Neural progenitor cell (in vitro differentiated cells): ENCODE measurements at regions not wholly inside any gene's neighbourhood (a gene's known extent, or its start where the extent isn't known, plus 50 kb on each side); places are given as distances from the start of the nearest gene placed in this dataset.
A peak's percentile ranks its signal among the peaks of the same experiment; 100 is the strongest.

Source experiments
- DNase-seq: peaks from one replicate; pipeline ENCODE4 v3.0.0-alpha.2; 2016; ENCODE audit warnings: low spot score
- H2AFZ ChIP-seq: fragments of 200-600 bp; sonication (generic); replicated peaks from 2 replicates; pipeline ENCODE4 v1.6.1; 2016; ENCODE audit warnings: antibody characterized with exemption
- H3F3A ChIP-seq: fragments of 200-600 bp; sonication (generic); 2 replicates; pipeline ENCODE4 v1.6.1; 2016; ENCODE audit warnings: antibody characterized with exemption, low read depth
- H3K27ac ChIP-seq: fragments of 200-600 bp; sonication (generic); 2 replicates; pipeline ENCODE4 v1.5.1; 2016; ENCODE audit warnings: mild to moderate bottlenecking
- H3K27me3 ChIP-seq: fragments of 200-600 bp; sonication (generic); 2 replicates; pipeline ENCODE4 v1.6.1; 2016; ENCODE audit warnings: mild to moderate bottlenecking, moderate library complexity
- H3K36me3 ChIP-seq: fragments of 200-600 bp; sonication (generic); 2 replicates; pipeline ENCODE4 v1.5.1; 2016
- H3K4me1 ChIP-seq: fragments of 200-600 bp; sonication (generic); 2 replicates; pipeline ENCODE4 v1.6.1; 2016; ENCODE audit warnings: mixed run types
- H3K4me2 ChIP-seq: fragments of 200-600 bp; sonication (generic); 2 replicates; pipeline ENCODE4 v1.6.1; 2016
- H3K4me3 ChIP-seq: fragments of 200-600 bp; sonication (generic); 2 replicates; pipeline ENCODE4 v1.5.1; 2016
- H3K79me2 ChIP-seq: fragments of 200-600 bp; sonication (generic); 2 replicates; pipeline ENCODE4 v1.6.1; 2016; ENCODE audit warnings: low read depth
- H3K9ac ChIP-seq: fragments of 200-600 bp; sonication (generic); 2 replicates; pipeline ENCODE4 v1.6.1; 2016
- H3K9me3 ChIP-seq: fragments of 200-600 bp; sonication (generic); 2 replicates; pipeline ENCODE4 v1.5.1; 2016; ENCODE audit warnings: low read depth
- H4K20me1 ChIP-seq: fragments of 200-600 bp; sonication (generic); 2 replicates; pipeline ENCODE4 v1.6.1; 2016; ENCODE audit warnings: low read depth
- H3K27ac Mint-ChIP-seq: 3 replicates; pipeline ENCODE4 v1.8.0; 2021; ENCODE audit warnings: mixed read lengths
- H3K27me3 Mint-ChIP-seq: 2 replicates; pipeline ENCODE4 v1.8.0; 2022; ENCODE audit warnings: low read depth, mild to moderate bottlenecking, inconsistent platforms, moderate library complexity, mixed read lengths; ENCODE audit not compliant: insufficient read depth
- H3K36me3 Mint-ChIP-seq: 3 replicates; pipeline ENCODE4 v1.8.0; 2021; ENCODE audit warnings: mixed read lengths
- H3K4me1 Mint-ChIP-seq: 3 replicates; pipeline ENCODE4 v1.8.0; 2021; ENCODE audit warnings: mixed read lengths
- H3K4me3 Mint-ChIP-seq: 3 replicates; pipeline ENCODE4 v1.8.0; 2021; ENCODE audit warnings: mild to moderate bottlenecking, moderate library complexity, mixed read lengths
- H3K9me3 Mint-ChIP-seq: 3 replicates; pipeline ENCODE4 v1.8.0; 2020; ENCODE audit warnings: mixed read lengths
- CTCF ChIP-seq: fragments of 200-600 bp; sonication (generic); IDR thresholded peaks from 2 replicates; pipeline ENCODE4 v1.5.1; 2017; ENCODE audit warnings: antibody characterized with exemption, mild to moderate bottlenecking
- EZH2 ChIP-seq: fragments of 200-600 bp; sonication (generic); IDR thresholded peaks from 2 replicates; pipeline ENCODE4 v1.6.1; 2017; ENCODE audit warnings: antibody characterized with exemption, mild to moderate bottlenecking, moderate library complexity
- EZH2phosphoT487 ChIP-seq: fragments of 200-600 bp; sonication (generic); IDR thresholded peaks from 2 replicates; pipeline ENCODE4 v1.6.1; 2017; ENCODE audit warnings: antibody characterized with exemption

DNA sequence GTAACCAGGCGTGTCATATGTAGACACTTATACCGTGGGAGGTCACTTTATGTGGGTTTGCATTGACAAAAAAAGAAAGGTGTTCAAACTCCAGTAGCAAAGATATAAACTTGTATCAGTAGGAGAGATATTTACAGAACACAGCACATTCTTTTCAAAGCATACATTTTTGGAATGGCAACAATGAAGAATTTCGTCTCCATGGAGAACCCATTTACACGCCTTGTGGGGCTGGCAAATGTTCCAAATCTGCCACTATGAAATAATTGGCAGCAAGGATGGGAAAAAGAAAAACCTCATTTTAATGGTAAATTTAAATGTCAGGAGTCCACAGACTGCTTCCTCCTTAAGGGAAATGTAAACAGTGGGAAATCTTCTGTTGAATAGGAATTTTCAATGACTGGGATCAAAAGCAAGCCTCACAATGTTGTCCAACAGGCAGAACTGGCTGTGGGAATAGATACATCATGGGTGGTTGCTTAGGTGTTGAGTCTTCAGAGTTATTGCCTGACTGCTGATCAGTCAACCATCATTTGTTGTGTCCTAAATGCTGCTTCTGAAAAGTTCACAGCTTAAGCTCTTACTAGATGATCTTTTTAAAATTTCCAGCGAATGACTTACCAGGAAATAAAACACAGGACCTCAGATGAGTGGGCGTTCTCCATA is 256.6 kb upstream of the SEMA3C start:
- Histone ChIP-seq H4K20me1 (no peaks in the 10 kb centered on the region), H3K9ac (no peak overlapping the region), H3K36me3 (no peaks in the 10 kb centered on the region), H3K4me2 (peak overlapping the region; percentile 17), H2AFZ (no peak overlapping the region), H3K4me1 (peaks cover 24% of the 10 kb centered on the region), H3K27me3 (no peaks in the 10 kb centered on the region), H3F3A (peaks cover 22% of the 10 kb centered on the region), H3K9me3 (no peaks in the 10 kb centered on the region), H3K4me3 (no peak overlapping the region), H3K27ac (no peak overlapping the region), H3K79me2 (no peaks in the 10 kb centered on the region)
- TF ChIP-seq CTCF (no peak), EZH2phosphoT487 (no peak), EZH2 (no peak)
- H3K4me1 Mint-ChIP-seq: peaks cover 40% of the 10 kb centered on the region
- peaks cover 8% of the 10 kb centered on the region for H3K27me3 Mint-ChIP-seq
- H3K36me3 Mint-ChIP-seq: no peaks in the 10 kb centered on the region
- H3K4me3 Mint-ChIP-seq: no peak overlapping the region
- H3K9me3 Mint-ChIP-seq: peaks cover 28% of the 10 kb centered on the region
- H3K27ac Mint-ChIP-seq: peak overlapping the region; percentile 53
- DNase-seq: no peak

DNA sequence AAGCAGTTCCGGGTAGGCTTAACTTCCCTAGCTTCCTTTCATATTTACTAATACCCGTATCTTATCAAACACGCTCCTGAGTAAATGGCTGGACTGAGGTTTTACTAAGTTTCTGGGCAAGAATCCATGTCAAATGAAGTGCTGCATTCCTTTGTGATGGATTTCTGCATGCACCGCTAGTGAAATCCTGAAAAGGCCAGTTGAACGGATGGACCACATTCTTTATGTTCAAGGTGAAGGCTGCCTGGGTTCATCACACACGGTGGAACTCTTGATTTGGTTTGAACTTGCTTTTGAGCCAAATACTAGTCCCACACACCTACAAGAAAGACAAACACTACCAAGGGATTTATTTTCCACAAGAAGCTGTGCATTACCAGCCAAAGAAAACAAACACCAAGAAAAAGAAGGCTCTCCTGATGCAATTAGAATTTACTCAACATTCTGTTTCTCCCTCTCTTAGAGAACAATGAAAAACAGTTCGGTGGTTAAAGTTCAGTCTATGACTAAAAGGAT is 255.0 kb upstream of the SEMA3C start:
- H3K36me3 Mint-ChIP-seq: no peaks in the 10 kb centered on the region
- DNase-seq: peak; percentile 22
- H3K9me3 ChIP-seq: no peaks in the 10 kb centered on the region
- peaks cover 40% of the 10 kb centered on the region for H3K4me1 Mint-ChIP-seq
- H3K9ac ChIP-seq: no peak overlapping the region
- TF ChIP-seq EZH2phosphoT487: no peak
- no peak for TF ChIP-seq CTCF
- no peak for TF ChIP-seq EZH2
- H3F3A ChIP-seq: peaks cover 22% of the 10 kb centered on the region
- peaks cover 3% of the 10 kb centered on the region for H3K27me3 Mint-ChIP-seq
- H2AFZ ChIP-seq: no peak overlapping the region
- H3K36me3 ChIP-seq: no peaks in the 10 kb centered on the region
- H3K27ac Mint-ChIP-seq: peak overlapping the region; percentile 85
- peak overlapping the region; percentile 19 for H3K4me3 Mint-ChIP-seq
- no peak overlapping the region for H3K27ac ChIP-seq
- H3K9me3 Mint-ChIP-seq: peaks cover 15% of the 10 kb centered on the region
- peak overlapping the region; percentile 5 for H3K4me2 ChIP-seq
- peaks cover 24% of the 10 kb centered on the region for H3K4me1 ChIP-seq
- H3K27me3 ChIP-seq: no peaks in the 10 kb centered on the region
- H3K79me2 ChIP-seq: no peaks in the 10 kb centered on the region
- H4K20me1 ChIP-seq: no peaks in the 10 kb centered on the region
- no peak overlapping the region for H3K4me3 ChIP-seq

GRCh38 chr7:81170291-81170690 is 251.4 kb upstream of the SEMA3C start:
- Mint-ChIP-seq H3K4me3 (no peak overlapping the region), H3K27me3 (no peaks in the 10 kb centered on the region), H3K36me3 (no peaks in the 10 kb centered on the region), H3K27ac (no peak overlapping the region), H3K4me1 (peaks cover 29% of the 10 kb centered on the region), H3K9me3 (no peaks in the 10 kb centered on the region)
- no peak overlapping the region for H2AFZ ChIP-seq
- no peaks in the 10 kb centered on the region for H3K27me3 ChIP-seq
- H3K79me2 ChIP-seq: no peaks in the 10 kb centered on the region
- H3K4me2 ChIP-seq: no peak overlapping the region
- no peaks in the 10 kb centered on the region for H3K9me3 ChIP-seq
- peaks cover 23% of the 10 kb centered on the region for H3K4me1 ChIP-seq
- TF ChIP-seq EZH2phosphoT487 (no peak), EZH2 (no peak), CTCF (no peak)
- no peak overlapping the region for H3K27ac ChIP-seq
- H3K36me3 ChIP-seq: no peaks in the 10 kb centered on the region
- no peaks in the 10 kb centered on the region for H4K20me1 ChIP-seq
- no peak for DNase-seq
- H3K9ac ChIP-seq: no peak overlapping the region
- H3K4me3 ChIP-seq: no peak overlapping the region
- H3F3A ChIP-seq: peaks cover 22% of the 10 kb centered on the region
